ENCODE measurements at regions not wholly inside any gene's neighbourhood (a gene's known extent, or its start where the extent isn't known, plus 50 kb on each side); places are given as distances from the start of the nearest gene placed in this dataset.

GRCh38 chr15:95541301-95541700 is 789.2 kb upstream of the NR2F2 start:
- POLR2A ChIA-PET (ENCODE audit: partially characterized antibody) = no interaction called here
- Histone ChIP-seq H2BK20ac (ENCODE audit: low read length) (no peak overlapping the region), H2BK15ac (ENCODE audit: low read length) (no peak overlapping the region), H3K9ac (replicated peaks in 1 of 4; ENCODE audit: extremely low read depth in 1 of 4, low read depth in 3 of 4, low read length in 3 of 4) (no peak overlapping the region), H3K79me1 (ENCODE audit: low read depth, low read length) (no peaks in the 10 kb centered on the region), H2BK12ac (ENCODE audit: low read depth, low read length) (no peak overlapping the region), H3K23me2 (ENCODE audit: low read depth, low read length) (no peaks in the 10 kb centered on the region), H3K56ac (replicated peaks; ENCODE audit: insufficient read length, low read depth, low read length) (no peak overlapping the region), H3K4ac (replicated peaks; ENCODE audit: insufficient read length, low read depth, low read length) (no peak overlapping the region), H4K8ac (ENCODE audit: extremely low read depth, insufficient read depth, low read length) (no peak overlapping the region), H3K79me2 (ENCODE audit: control insufficient read depth in 1 of 2, insufficient read depth in 2 of 2, low read length in 2 of 2) (no peaks in the 10 kb centered on the region), H2AK5ac (ENCODE audit: low read depth, low read length) (no peak overlapping the region), H3K14ac (ENCODE audit: insufficient read length) (no peak overlapping the region), H3K4me1 (replicated peaks in 1 of 4; ENCODE audit: control insufficient read depth in 3 of 4, insufficient read depth in 4 of 4, low read length in 3 of 4) (no peaks in the 10 kb centered on the region), H2AFZ (ENCODE audit: low read length) (no peak overlapping the region), H3K4me3 (ENCODE audit: extremely low read depth in 1 of 4, insufficient read depth in 2 of 4, low read depth in 3 of 4, low read length in 4 of 4) (no peak overlapping the region), H3K23ac (ENCODE audit: insufficient read length) (no peak overlapping the region), H4K5ac (ENCODE audit: insufficient read length, low read depth, low read length) (no peak overlapping the region), H2BK5ac (ENCODE audit: low read depth, low read length) (no peak overlapping the region), H3K9me3 (ENCODE audit: insufficient read depth in 2 of 2, low read depth in 1 of 2, low read length in 1 of 2) (no peaks in the 10 kb centered on the region), H3K27me3 (replicated peaks in 1 of 4; ENCODE audit: control insufficient read depth in 3 of 4, extremely low read depth in 1 of 4, insufficient read depth in 3 of 4, low read length in 3 of 4) (no peaks in the 10 kb centered on the region), H4K91ac (replicated peaks; ENCODE audit: insufficient read length, low read length) (no peak overlapping the region), H4K20me1 (replicated peaks in 1 of 2; ENCODE audit: control insufficient read depth in 1 of 2, insufficient read depth in 2 of 2, low read length in 2 of 2) (no peaks in the 10 kb centered on the region), H3K27ac (ENCODE audit: low read depth, low read length) (no peak overlapping the region), H3K36me3 (ENCODE audit: control insufficient read depth in 2 of 4, insufficient read depth in 4 of 4, low read length in 3 of 4) (no peaks in the 10 kb centered on the region), H3K4me2 (ENCODE audit: insufficient read depth in 1 of 2, low read depth in 2 of 2, low read length in 2 of 2) (no peak overlapping the region), H2BK120ac (replicated peaks; ENCODE audit: low read depth, low read length) (no peak overlapping the region), H3K18ac (ENCODE audit: extremely low read depth, low read length) (no peak overlapping the region)
- 86% methylated on average over 7 of the region's 7 CpGs; no CpG with 5 or more reads in 1 of the 2 experiments for WGBS, 2 experiments (ENCODE audit: extremely low coverage in 1 of 2, insufficient coverage in 1 of 2, insufficient read length in 1 of 2, insufficient replicate concordance in 2 of 2, low coverage in 1 of 2, low lambda C conversion rate in 2 of 2, missing lambda C conversion rate in 1 of 2)
- DNase-seq (ENCODE audit: low read depth in 1 of 2, low spot score in 2 of 2) (no peak), FAIRE-seq (no peak)
- CTCF ChIA-PET (ENCODE audit: partially characterized antibody) = no interaction called here
- TF ChIP-seq RAD21 (IDR thresholded peaks at IDR 0.05 in 1 of 2, conservative IDR thresholded peaks at IDR 0.05 in 1 of 2; ENCODE audit: low read depth in 2 of 2, low read length in 2 of 2) (no peak), TAF1 (IDR thresholded peaks at IDR 0.05; ENCODE audit: low read depth, low read length) (no peak), CHD1 (IDR thresholded peaks at IDR 0.05; ENCODE audit: low read depth, low read length) (no peak), BRCA1 (IDR thresholded peaks at IDR 0.05; ENCODE audit: low read depth, low read length) (no peak), RFX5 (IDR thresholded peaks at IDR 0.05; ENCODE audit: borderline replicate concordance, low read depth, low read length) (no peak), SRF (IDR thresholded peaks at IDR 0.05; ENCODE audit: low read depth, low read length) (no peak), NRF1 (IDR thresholded peaks at IDR 0.05; ENCODE audit: low read depth, low read length) (no peak), SIN3A (conservative IDR thresholded peaks at IDR 0.05 in 1 of 2, IDR thresholded peaks at IDR 0.05 in 1 of 2; ENCODE audit: low read depth in 1 of 2, low read length in 2 of 2) (no peak), CEBPB (IDR thresholded peaks at IDR 0.05; ENCODE audit: low read depth, low read length) (no peak), EP300 (IDR thresholded peaks at IDR 0.05; ENCODE audit: borderline replicate concordance in 1 of 2, low read depth in 2 of 2, low read length in 2 of 2) (no peak), POLR2A (IDR thresholded peaks at IDR 0.05; ENCODE audit: control extremely low read depth in 1 of 2, low read depth in 2 of 2, low read length in 2 of 2) (no peak), EGR1 (IDR thresholded peaks at IDR 0.05; ENCODE audit: borderline replicate concordance, low read depth, low read length) (no peak), KDM1A (IDR thresholded peaks at IDR 0.05; ENCODE audit: borderline replicate concordance, low read length) (no peak), KDM4A (IDR thresholded peaks at IDR 0.05; ENCODE audit: low read depth, low read length, severe bottlenecking) (no peak), ASH2L (IDR thresholded peaks at IDR 0.05; ENCODE audit: low read length) (no peak)

Data from H1 (cell line).